NOMO-1 treated with dmso at 0.1 percent for 144 hours (cell line): ENCODE measurements at regions not wholly inside any gene's neighbourhood (a gene's known extent, or its start where the extent isn't known, plus 50 kb on each side); places are given as distances from the start of the nearest gene placed in this dataset.
"Not testable (repeated sequence)": the region's sequence is repeated elsewhere in the genome, so short reads cannot be mapped to it uniquely, and the experiment has no call there.

Source experiments
- DNase-seq: peaks from one replicate; lab custom pipeline; 2025; ENCODE audit not compliant: unreplicated experiment; lab: John Stamatoyannopoulos, UW

- not testable (repeated sequence) for DNase-seq
Observed at GRCh38 chr4:159030297-159030696, 72.6 kb upstream of the RAPGEF2 start.

GRCh38 chr4:159035570-159035969, 67.3 kb upstream of the RAPGEF2 start:
- no peak for DNase-seq

GRCh38 chr4:159038536-159038935, 64.3 kb upstream of the RAPGEF2 start:
- DNase-seq: no peak

GRCh38 chr4:159041054-159042034, 61.5 kb upstream of the RAPGEF2 start:
- peak; percentile 41 for DNase-seq

DNA sequence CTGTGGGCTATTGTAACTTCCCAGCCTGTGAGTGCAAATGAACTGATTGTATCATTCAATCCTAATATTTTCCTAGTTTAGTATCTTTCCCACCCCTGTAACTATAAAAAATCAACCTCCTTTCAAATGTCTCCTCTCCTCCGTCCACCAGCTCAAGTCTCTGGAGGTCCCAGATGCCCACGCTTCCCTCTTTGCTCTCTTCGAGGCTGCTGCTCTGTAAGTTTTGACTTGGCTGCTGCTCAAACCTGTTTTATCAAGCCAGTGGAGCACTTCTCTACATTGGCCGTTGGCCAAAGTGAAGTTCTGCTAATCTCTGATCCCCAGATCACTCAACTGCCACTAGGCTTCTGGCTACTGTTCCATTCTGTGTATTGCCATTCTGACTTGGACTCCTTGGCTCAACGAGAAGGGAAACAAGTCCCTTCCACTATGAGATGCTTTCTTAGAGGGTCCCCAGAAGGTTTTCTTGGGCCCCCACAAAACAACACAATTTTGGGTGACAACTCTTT, 60.7 kb upstream of the RAPGEF2 start:
- DNase-seq: no peak

- DNase-seq: no peak
Observed at GRCh38 chr4:159042868-159043267, 60.0 kb upstream of the RAPGEF2 start.

DNA sequence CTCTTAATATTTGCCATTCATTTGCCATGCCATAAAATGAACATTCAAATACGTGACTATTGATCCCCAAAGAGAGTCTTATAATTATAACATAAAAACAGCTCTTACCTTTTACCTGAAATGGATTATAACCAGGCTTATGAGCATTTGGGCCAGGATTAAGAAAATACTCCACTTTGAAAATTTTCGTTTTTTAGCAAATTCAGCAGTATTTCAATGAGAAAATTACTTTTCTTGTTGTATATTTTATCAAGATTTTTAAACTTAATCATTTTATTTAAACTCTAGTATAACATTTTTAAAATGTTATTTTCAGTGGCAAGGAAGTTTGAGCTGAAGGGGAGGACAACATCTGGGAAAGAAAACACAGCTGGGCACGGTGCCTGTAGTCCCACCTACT, 59.0 kb upstream of the RAPGEF2 start:
- DNase-seq: no peak

DNA sequence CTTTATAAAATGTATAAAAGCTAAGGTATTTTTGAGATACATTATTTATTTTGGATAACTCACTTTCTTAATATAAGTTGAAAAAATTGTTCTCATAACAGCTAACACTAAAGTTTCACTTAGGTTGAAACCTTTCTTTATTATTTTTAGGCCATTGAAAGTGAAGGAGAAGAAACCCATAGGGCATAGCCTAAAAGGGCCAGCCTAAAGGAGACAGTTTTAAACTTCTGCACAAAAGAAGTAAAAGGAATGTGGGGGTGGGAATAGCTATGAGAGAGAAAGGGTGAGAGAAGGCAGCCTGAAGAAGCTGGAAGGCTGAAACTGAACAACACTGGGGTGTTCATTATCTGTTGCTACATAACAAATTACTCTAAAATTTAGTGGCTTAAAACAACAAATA, 57.6 kb upstream of the RAPGEF2 start:
- no peak for DNase-seq

DNA sequence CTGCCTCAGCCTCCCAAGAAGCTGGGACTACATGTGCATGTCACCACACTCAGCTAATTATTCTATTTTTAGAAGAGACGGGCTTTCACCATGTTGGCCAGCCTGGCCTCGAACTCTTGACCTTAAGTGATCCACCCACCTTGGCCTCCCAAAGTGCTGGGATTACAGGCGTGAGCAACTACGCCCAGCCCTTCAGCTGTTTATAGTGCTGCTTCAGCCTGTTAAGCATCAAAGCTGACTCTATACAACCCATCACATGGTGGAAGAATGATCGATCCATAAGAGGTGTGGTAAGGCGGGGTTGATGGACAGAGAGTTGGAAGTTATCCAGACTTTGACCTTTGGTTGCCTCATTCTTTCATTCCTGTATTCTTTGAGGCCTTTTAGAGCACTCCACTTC, 56.2 kb upstream of the RAPGEF2 start:
- no peak for DNase-seq

DNA sequence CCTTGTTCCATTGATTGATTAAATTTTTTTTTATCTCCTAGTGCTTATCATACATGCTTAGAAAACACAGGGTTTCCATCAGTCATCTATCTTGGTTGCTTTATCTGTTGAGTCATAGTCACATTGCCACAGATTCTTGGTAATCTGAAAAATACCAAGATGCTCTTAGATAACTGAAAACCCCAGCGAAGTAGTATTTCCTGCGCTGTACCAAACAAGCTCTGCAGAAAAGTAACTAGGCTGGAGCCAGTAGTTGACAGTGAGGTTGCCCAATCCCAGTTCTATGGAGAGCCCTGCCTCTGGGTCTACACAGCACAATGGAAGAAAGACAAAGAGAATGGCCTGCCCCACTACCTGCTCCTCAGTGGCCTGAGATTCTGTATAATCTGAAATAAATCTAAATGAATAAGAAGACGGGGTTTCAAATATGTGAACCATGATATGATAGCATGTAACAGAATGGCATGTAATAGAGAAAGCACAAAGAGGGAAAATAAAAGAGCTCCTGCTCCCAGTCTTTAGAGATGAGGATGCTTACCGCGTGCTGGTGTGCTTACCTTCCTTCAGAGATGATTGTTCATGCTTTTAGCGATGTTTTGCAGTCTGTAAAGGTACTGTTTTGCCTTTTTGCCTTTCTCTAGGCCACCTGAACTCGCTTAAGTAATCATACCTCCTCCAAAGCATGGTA, 55.3 kb upstream of the RAPGEF2 start:
- DNase-seq: no peak

- no peak for DNase-seq
Observed at GRCh38 chr4:159048166-159048886, 54.6 kb upstream of the RAPGEF2 start.

GRCh38 chr4:159049780-159050375, 53.0 kb upstream of the RAPGEF2 start:
- DNase-seq: no peak

GRCh38 chr4:159051245-159052071, 51.4 kb upstream of the RAPGEF2 start:
- no peak for DNase-seq

DNA sequence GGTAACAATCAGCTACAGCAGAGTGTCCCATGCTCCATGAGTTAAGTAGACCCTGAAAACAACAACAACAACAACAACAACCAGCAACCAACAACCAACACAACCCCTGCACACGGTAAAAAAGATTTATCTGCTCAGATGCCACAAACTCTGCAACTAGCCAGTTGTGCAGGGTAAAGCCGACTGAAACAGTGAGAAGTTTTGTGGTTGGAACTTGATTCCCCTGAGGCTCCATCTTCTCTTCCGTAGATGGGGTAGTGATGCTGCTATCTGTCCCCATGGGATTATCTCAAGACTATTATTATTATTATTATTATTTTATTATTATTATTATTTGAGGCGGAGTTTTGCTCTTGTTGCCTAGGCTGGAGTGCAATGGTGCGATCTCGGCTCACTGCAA, 50.6 kb upstream of the RAPGEF2 start:
- no peak for DNase-seq
